HFFc6 (cell line): ENCODE measurements at regions not wholly inside any gene's neighbourhood (a gene's known extent, or its start where the extent isn't known, plus 50 kb on each side); places are given as distances from the start of the nearest gene placed in this dataset.

ENCODE experiments used
- DNase-seq: peaks from one replicate; pipeline ENCODE4 v3.0.0-alpha.2; 2018
- H3K27ac Mint-ChIP-seq: 2 replicates; pipeline ENCODE4 v1.8.0; 2020; ENCODE audit warnings: mild to moderate bottlenecking, mixed read lengths
- H3K27me3 Mint-ChIP-seq: 2 replicates; pipeline ENCODE4 v1.8.0; 2021; ENCODE audit warnings: mild to moderate bottlenecking, moderate library complexity, mixed read lengths; ENCODE audit not compliant: insufficient read depth
- H3K36me3 Mint-ChIP-seq: 2 replicates; pipeline ENCODE4 v1.8.0; 2021; ENCODE audit warnings: low read depth, mixed read lengths
- H3K4me1 Mint-ChIP-seq: 2 replicates; pipeline ENCODE4 v1.8.0; 2020; ENCODE audit warnings: low read depth, mixed read lengths
- H3K4me3 Mint-ChIP-seq: 2 replicates; pipeline ENCODE4 v1.8.0; 2020; ENCODE audit warnings: mild to moderate bottlenecking, moderate library complexity, mixed read lengths
- H3K9me3 Mint-ChIP-seq: 2 replicates; pipeline ENCODE4 v1.8.0; 2020; ENCODE audit warnings: mild to moderate bottlenecking, mixed read lengths
- TF ChIP-seq, protein P1 (sequence below): fragments of 200-600 bp; sonication (generic); IDR thresholded peaks from 2 replicates; pipeline ENCODE4 v1.5.0; 2021; ENCODE audit warnings: antibody characterized with exemption, mild to moderate bottlenecking

DNA sequence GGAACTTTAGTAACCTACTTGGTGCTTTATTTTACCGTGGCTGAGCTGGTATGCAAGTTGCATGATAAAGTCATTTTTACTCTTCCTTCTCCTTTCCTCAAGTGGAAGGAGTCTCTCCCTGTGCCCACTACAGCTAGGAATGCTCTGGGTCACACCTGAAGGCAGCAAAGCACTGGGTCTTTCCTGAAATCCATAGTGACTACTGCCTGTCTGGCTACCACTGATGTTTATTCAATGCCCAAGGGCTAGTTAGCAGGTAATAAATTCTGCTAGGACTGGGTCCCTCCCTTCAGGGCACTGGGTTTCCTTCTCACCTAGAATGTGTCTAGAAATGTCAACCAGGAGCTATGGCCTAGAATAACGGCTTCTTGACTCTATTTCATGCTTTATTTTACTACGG is 1081.4 kb downstream of the FAT4 start:
- Mint-ChIP-seq H3K4me3 (no peak overlapping the region), H3K27me3 (no peaks in the 10 kb centered on the region), H3K36me3 (no peaks in the 10 kb centered on the region), H3K4me1 (no peaks in the 10 kb centered on the region), H3K27ac (no peak overlapping the region), H3K9me3 (no peaks in the 10 kb centered on the region; the same call in 1 of the 2 replicates)
- TF ChIP-seq, protein P1, sequence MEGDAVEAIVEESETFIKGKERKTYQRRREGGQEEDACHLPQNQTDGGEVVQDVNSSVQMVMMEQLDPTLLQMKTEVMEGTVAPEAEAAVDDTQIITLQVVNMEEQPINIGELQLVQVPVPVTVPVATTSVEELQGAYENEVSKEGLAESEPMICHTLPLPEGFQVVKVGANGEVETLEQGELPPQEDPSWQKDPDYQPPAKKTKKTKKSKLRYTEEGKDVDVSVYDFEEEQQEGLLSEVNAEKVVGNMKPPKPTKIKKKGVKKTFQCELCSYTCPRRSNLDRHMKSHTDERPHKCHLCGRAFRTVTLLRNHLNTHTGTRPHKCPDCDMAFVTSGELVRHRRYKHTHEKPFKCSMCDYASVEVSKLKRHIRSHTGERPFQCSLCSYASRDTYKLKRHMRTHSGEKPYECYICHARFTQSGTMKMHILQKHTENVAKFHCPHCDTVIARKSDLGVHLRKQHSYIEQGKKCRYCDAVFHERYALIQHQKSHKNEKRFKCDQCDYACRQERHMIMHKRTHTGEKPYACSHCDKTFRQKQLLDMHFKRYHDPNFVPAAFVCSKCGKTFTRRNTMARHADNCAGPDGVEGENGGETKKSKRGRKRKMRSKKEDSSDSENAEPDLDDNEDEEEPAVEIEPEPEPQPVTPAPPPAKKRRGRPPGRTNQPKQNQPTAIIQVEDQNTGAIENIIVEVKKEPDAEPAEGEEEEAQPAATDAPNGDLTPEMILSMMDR: no peak
- DNase-seq: no peak

DNA sequence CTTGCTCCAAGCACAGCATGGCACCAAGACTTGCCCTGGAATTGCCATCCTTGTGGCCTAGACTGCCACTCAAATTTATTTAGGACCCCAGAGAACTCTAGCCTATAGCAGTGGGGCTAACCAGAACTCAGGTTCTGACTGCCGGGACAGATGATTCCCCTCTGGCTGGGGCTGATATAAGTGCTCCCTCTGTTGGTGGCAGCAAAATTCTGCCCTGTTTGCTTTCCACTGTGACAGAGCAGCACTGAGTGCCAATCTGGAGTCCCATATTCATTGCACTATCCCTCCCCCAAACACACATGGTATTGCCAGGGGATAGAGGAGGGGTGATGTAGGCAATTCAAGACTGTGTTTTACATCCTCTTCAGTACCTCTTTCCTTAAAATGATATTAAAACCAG is 1081.9 kb downstream of the FAT4 start:
- Mint-ChIP-seq H3K4me3 (no peak overlapping the region), H3K4me1 (no peaks in the 10 kb centered on the region), H3K36me3 (no peaks in the 10 kb centered on the region), H3K27ac (no peak overlapping the region), H3K9me3 (no peaks in the 10 kb centered on the region; the same call in 1 of the 2 replicates), H3K27me3 (no peaks in the 10 kb centered on the region)
- no peak for DNase-seq
- TF ChIP-seq, protein P1: peak; percentile 17; the same call in 1 of the 2 replicates

DNA sequence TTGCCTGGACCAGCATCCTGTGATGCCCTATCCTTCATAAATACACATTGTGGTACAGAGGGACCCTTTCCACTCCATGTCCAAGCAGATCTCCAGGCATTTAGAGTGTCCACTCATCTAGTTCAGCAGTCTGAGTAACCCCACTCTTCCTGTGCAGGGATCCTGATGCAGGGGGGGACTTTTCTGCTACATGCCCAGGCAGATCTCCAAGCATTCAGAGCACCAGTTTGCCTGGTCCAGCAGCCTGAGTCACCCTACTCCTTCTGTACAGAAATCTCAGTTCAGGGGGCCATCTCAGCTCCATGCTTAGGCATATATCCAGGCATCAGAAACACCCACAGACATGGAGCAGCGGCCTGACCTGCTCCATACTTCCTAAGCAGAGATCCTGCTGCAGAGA is 1089.8 kb downstream of the FAT4 start:
- H3K27ac Mint-ChIP-seq: peak overlapping the region; percentile 12; the same call in 1 of the 2 replicates
- no peak overlapping the region for H3K4me3 Mint-ChIP-seq
- TF ChIP-seq, protein P1: no peak

DNA sequence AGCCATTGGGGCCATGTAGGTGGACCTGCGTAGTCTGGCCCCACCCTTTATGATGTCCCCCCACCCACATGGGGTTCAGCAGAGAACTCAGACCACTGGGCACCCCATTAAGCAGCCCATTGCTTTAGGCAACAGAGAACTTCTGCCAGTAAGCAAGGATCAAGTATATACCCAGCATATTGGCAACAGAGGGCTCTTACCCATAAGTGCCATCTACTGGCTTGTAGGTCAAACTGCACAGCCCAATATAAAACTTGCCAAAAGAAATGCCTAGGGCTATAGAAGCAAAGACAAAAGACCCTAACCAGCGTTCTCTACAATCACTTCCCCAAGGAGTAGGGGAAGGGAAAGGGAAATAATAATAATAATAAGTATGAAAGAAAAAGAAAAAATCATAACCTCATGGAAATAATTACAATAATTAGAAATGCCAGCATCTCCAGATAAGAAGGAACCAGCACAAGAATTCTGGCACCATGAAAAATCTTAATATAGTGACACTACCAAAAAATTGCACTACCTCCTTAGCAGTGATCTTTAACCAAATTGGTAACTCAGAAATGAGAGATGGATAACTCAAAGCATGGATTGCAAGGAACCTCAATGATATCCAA is 1090.7 kb downstream of the FAT4 start:
- H3K27me3 Mint-ChIP-seq: peaks cover 1% of the 10 kb centered on the region; the same call in 1 of the 2 replicates
- TF ChIP-seq, protein P1: peak; percentile 55
- no peaks in the 10 kb centered on the region for H3K4me1 Mint-ChIP-seq
- H3K36me3 Mint-ChIP-seq: no peaks in the 10 kb centered on the region
- no peak overlapping the region for H3K27ac Mint-ChIP-seq
- peak; percentile 12 for DNase-seq
- no peak overlapping the region for H3K4me3 Mint-ChIP-seq
- H3K9me3 Mint-ChIP-seq: no peaks in the 10 kb centered on the region; the same call in 1 of the 2 replicates

More for the DNA sequence above, 1089.8 kb downstream of the FAT4 start:
- no peaks in the 10 kb centered on the region; the same call in 1 of the 2 replicates for H3K9me3 Mint-ChIP-seq
- no peaks in the 10 kb centered on the region for H3K4me1 Mint-ChIP-seq
- no peaks in the 10 kb centered on the region; the same call in 1 of the 2 replicates for H3K27me3 Mint-ChIP-seq
- DNase-seq: no peak
- H3K36me3 Mint-ChIP-seq: no peaks in the 10 kb centered on the region

DNA sequence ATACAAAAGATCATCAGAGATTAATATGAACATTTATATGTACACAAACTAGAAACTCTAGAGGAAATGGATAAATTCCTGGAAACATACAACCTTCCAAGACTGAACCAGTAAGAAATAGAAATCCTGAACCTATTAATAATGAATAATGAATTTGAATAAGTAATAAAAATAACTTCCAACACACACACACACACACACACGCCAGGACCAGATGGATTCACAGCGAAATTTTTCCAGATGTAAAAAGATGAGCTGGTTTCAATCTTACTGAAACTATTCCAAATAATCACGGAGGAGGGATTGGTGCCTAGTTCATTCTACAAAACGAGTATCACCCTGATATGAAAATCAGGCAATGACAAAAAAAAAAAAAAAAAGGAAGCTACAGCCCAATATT is 1095.0 kb downstream of the FAT4 start:
- no peak for DNase-seq
- no peak overlapping the region for H3K4me3 Mint-ChIP-seq
- peaks cover 1% of the 10 kb centered on the region; the same call in 1 of the 2 replicates for H3K27me3 Mint-ChIP-seq
- no peaks in the 10 kb centered on the region for H3K4me1 Mint-ChIP-seq
- no peak overlapping the region for H3K27ac Mint-ChIP-seq
- no peaks in the 10 kb centered on the region for H3K36me3 Mint-ChIP-seq
- no peaks in the 10 kb centered on the region; the same call in none of the 2 replicates for H3K9me3 Mint-ChIP-seq
- TF ChIP-seq, protein P1: no peak
